ENCODE measurements at regions not wholly inside any gene's neighbourhood (a gene's known extent, or its start where the extent isn't known, plus 50 kb on each side); places are given as distances from the start of the nearest gene placed in this dataset.

- TF ChIP-seq CTCF (optimal IDR thresholded peaks at IDR 0.05 in 1 of 3, IDR thresholded peaks at IDR 0.05 in 1 of 3, conservative IDR thresholded peaks at IDR 0.05 in 1 of 3; ENCODE audit: extremely low read depth in 1 of 3, insufficient read depth in 2 of 3, low read length in 3 of 3) (no peak), EZH2 (IDR thresholded peaks at IDR 0.05; ENCODE audit: low read length) (no peak)
These were observed 256.1 kb upstream of the PITX2 start for GRCh38 chr4:110878956-110879355.

Measured in keratinocyte (primary cell).